HG02981 (cell line): ENCODE measurements at regions not wholly inside any gene's neighbourhood (a gene's known extent, or its start where the extent isn't known, plus 50 kb on each side); places are given as distances from the start of the nearest gene placed in this dataset.

Source experiments
- ATAC-seq: cut with Tn5 transposase; IDR thresholded peaks from one replicate; pipeline ENCODE4 v1.9.1; 2021; ENCODE audit warnings: mild to moderate bottlenecking, moderate library complexity; ENCODE audit not compliant: unreplicated experiment

- no peak for ATAC-seq
These were observed 437.2 kb downstream of the LIG4 start for GRCh38 chr13:107778094-107778493.

- no peak for ATAC-seq
These were observed 444.8 kb downstream of the LIG4 start for GRCh38 chr13:107770541-107770940.

- no peak for ATAC-seq
These were observed 448.2 kb downstream of the LIG4 start for GRCh38 chr13:107767119-107767518.

GRCh38 chr13:107765724-107766401 is 449.5 kb downstream of the LIG4 start:
- ATAC-seq: no peak

- no peak for ATAC-seq
These were observed 451.3 kb downstream of the LIG4 start for GRCh38 chr13:107764046-107764445.

GRCh38 chr13:107753748-107754147 is 461.6 kb downstream of the LIG4 start:
- no peak for ATAC-seq

GRCh38 chr13:107753291-107753690 is 462.0 kb downstream of the LIG4 start:
- no peak for ATAC-seq

GRCh38 chr13:107743983-107744382 is 471.4 kb downstream of the LIG4 start:
- ATAC-seq: no peak

GRCh38 chr13:107743526-107743925 is 471.8 kb downstream of the LIG4 start:
- no peak for ATAC-seq

GRCh38 chr13:107743100-107743499 is 472.2 kb downstream of the LIG4 start:
- ATAC-seq: no peak

- ATAC-seq: no peak
These were observed 472.8 kb downstream of the LIG4 start for GRCh38 chr13:107742544-107742943.

- no peak for ATAC-seq
These were observed 477.3 kb downstream of the LIG4 start for GRCh38 chr13:107738004-107738403.

GRCh38 chr13:107736731-107737130 is 478.6 kb downstream of the LIG4 start:
- no peak for ATAC-seq

- no peak for ATAC-seq
These were observed 479.2 kb downstream of the LIG4 start for GRCh38 chr13:107736170-107736569.

GRCh38 chr13:107734891-107735625 is 480.3 kb downstream of the LIG4 start:
- no peak for ATAC-seq

- no peak for ATAC-seq
These were observed 482.1 kb downstream of the LIG4 start for GRCh38 chr13:107733276-107733675.

- no peak for ATAC-seq
These were observed 484.5 kb downstream of the LIG4 start for GRCh38 chr13:107730813-107731212.

- ATAC-seq: no peak
These were observed 494.0 kb downstream of the LIG4 start for GRCh38 chr13:107721125-107721869.

GRCh38 chr13:107716741-107717140 is 498.6 kb downstream of the LIG4 start:
- ATAC-seq: no peak

GRCh38 chr13:107716241-107716640 is 499.1 kb downstream of the LIG4 start:
- ATAC-seq: no peak

- ATAC-seq: no peak
These were observed 499.8 kb downstream of the LIG4 start for GRCh38 chr13:107715496-107715895.

- no peak for ATAC-seq
These were observed 502.0 kb downstream of the LIG4 start for GRCh38 chr13:107713314-107713713.
